IMR-90 (cell line): ENCODE measurements at regions not wholly inside any gene's neighbourhood (a gene's known extent, or its start where the extent isn't known, plus 50 kb on each side); places are given as distances from the start of the nearest gene placed in this dataset.
A peak's percentile ranks its signal among the peaks of the same experiment; 100 is the strongest.

Experiments used
- ATAC-seq: fragments of 200-7000 bp; cut with Tn5 transposase; 2 replicates; pipeline ENCODE4 v1.9.1; 2020; ENCODE audit warnings: low read depth, mild to moderate bottlenecking, moderate library complexity
- BruUV-seq: library from RNA; stranded (reverse); fragments of 400-500 nt; replicated peaks from 2 replicates; lab custom pipeline; 2021; lab: Mats Ljungman, UMichigan
- CTCF ChIA-PET: fragments of 300-600 bp; formaldehyde crosslinking; extraction: SDS; loops from one replicate; lab custom pipeline; 2021; ENCODE audit warnings: antibody characterized with exemption; lab: Yijun Ruan, JAX
- POLR2A ChIA-PET: fragments of 300-600 bp; sonication (Branson Sonifier 250); formaldehyde crosslinking; loops from one replicate; lab custom pipeline; 2022; ENCODE audit warnings: antibody characterized with exemption; ENCODE audit not compliant: unreplicated experiment; lab: Charles Lee
- DNase-seq: peaks from one replicate; pipeline ENCODE4 v3.0.0; 2013
- H2AFZ ChIP-seq: replicated peaks from 2 replicates; pipeline ENCODE3; 2013; ENCODE audit warnings: low read length, mild to moderate bottlenecking; ENCODE audit not compliant: poor library complexity
- H2AK5ac ChIP-seq: 2 replicates; pipeline ENCODE4 v1.6.1; 2013; ENCODE audit warnings: low read depth, low read length, inconsistent platforms
- H2AK9ac ChIP-seq: replicated peaks from 2 replicates; pipeline ENCODE3; 2013; ENCODE audit warnings: mild to moderate bottlenecking, low read depth, low read length, moderate library complexity; ENCODE audit not compliant: poor library complexity
- H2BK120ac ChIP-seq: 2 replicates; pipeline ENCODE4 v1.6.1; 2013; ENCODE audit warnings: low read depth, low read length, inconsistent platforms
- H2BK15ac ChIP-seq: 3 replicates; pipeline ENCODE4 v1.6.1; 2013; ENCODE audit warnings: low read depth, low read length, inconsistent platforms
- H2BK20ac ChIP-seq: 2 replicates; pipeline ENCODE4 v1.6.1; 2013; ENCODE audit warnings: low read depth, mild to moderate bottlenecking, inconsistent platforms, low read length, moderate library complexity
- H2BK5ac ChIP-seq: 2 replicates; pipeline ENCODE4 v1.6.1; 2013; ENCODE audit warnings: mild to moderate bottlenecking, low read depth, low read length, inconsistent platforms; ENCODE audit not compliant: poor library complexity, severe bottlenecking
- H3K14ac ChIP-seq: replicated peaks from 2 replicates; pipeline ENCODE4 v1.6.1; 2013; ENCODE audit warnings: low read depth, low read length, inconsistent platforms
- H3K18ac ChIP-seq: 2 replicates; pipeline ENCODE4 v1.6.1; 2013; ENCODE audit warnings: low read depth, low read length, control low read depth
- H3K23ac ChIP-seq: 2 replicates; pipeline ENCODE4 v1.6.1; 2013; ENCODE audit warnings: low read depth, low read length, inconsistent platforms
- H3K27ac ChIP-seq: 2 replicates; pipeline ENCODE4 v1.5.1; 2013; ENCODE audit warnings: mild to moderate bottlenecking, control low read depth, low read length; ENCODE audit not compliant: insufficient read depth
- H3K27me3 ChIP-seq: 2 replicates; pipeline ENCODE4 v1.6.1; 2013; ENCODE audit warnings: low read length; ENCODE audit not compliant: control insufficient read depth, insufficient read depth
- H3K36me3 ChIP-seq: 2 replicates; pipeline ENCODE4 v1.6.1; 2013; ENCODE audit warnings: low read length, mixed read lengths; ENCODE audit not compliant: control insufficient read depth, insufficient read depth
- H3K4ac ChIP-seq: 2 replicates; pipeline ENCODE4 v1.6.1; 2013; ENCODE audit warnings: low read depth, low read length, inconsistent platforms
- H3K4me1 ChIP-seq: 2 replicates; pipeline ENCODE4 v1.6.1; 2013; ENCODE audit warnings: low read length, mixed read lengths; ENCODE audit not compliant: control insufficient read depth, insufficient read depth
- H3K4me2 ChIP-seq: 2 replicates; pipeline ENCODE4 v1.6.1; 2013; ENCODE audit warnings: low read depth, mild to moderate bottlenecking, control low read depth, low read length, moderate library complexity
- H3K4me3 ChIP-seq: 2 replicates; pipeline ENCODE4 v1.5.1; 2013; ENCODE audit warnings: low read depth, mild to moderate bottlenecking, control low read depth, low read length, moderate library complexity; ENCODE audit not compliant: insufficient read depth
- H3K56ac ChIP-seq: 2 replicates; pipeline ENCODE4 v1.6.1; 2013; ENCODE audit warnings: low read length, inconsistent platforms; ENCODE audit not compliant: insufficient read depth; ENCODE audit errors: extremely low read depth
- H3K79me1 ChIP-seq, 2 experiments: 2 replicates each; pipeline ENCODE4 v1.6.1; 2013; ENCODE audit warnings: low read length in 2 of 2, inconsistent platforms in 1 of 2, low read depth in 1 of 2
- H3K9ac ChIP-seq: 2 replicates; pipeline ENCODE4 v1.6.1; 2013; ENCODE audit warnings: low read depth, low read length, control low read depth
- H3K9me1 ChIP-seq: 2 replicates; pipeline ENCODE4 v1.6.1; 2013; ENCODE audit warnings: low read length, inconsistent platforms; ENCODE audit not compliant: insufficient read depth
- H3K9me3 ChIP-seq: 2 replicates; pipeline ENCODE4 v1.6.1; 2013; ENCODE audit warnings: low read length; ENCODE audit not compliant: control insufficient read depth, insufficient read depth
- H4K20me1 ChIP-seq: 2 replicates; pipeline ENCODE4 v1.6.1; 2013; ENCODE audit warnings: low read length, inconsistent platforms; ENCODE audit not compliant: insufficient read depth
- H4K5ac ChIP-seq: 2 replicates; pipeline ENCODE4 v1.6.1; 2013; ENCODE audit warnings: mild to moderate bottlenecking, low read depth, low read length, control low read depth
- H4K8ac ChIP-seq, 2 experiments: 2 replicates each; pipeline ENCODE4 v1.6.1; 2013; ENCODE audit warnings: low read depth in 2 of 2, low read length in 2 of 2, control low read depth in 1 of 2, inconsistent platforms in 1 of 2
- H4K91ac ChIP-seq: 2 replicates; pipeline ENCODE4 v1.6.1; 2013; ENCODE audit warnings: low read depth, low read length, inconsistent platforms; ENCODE audit not compliant: insufficient read depth
- CEBPB ChIP-seq: IDR thresholded peaks from 2 replicates; pipeline ENCODE4 v1.6.1; 2012; ENCODE audit warnings: low read depth, low read length, improper control_type of control experiment
- CHD1 ChIP-seq: IDR thresholded peaks from 2 replicates; pipeline ENCODE4 v1.6.1; 2012; ENCODE audit warnings: low read depth, low read length, improper control_type of control experiment
- RAD21 ChIP-seq: IDR thresholded peaks from 2 replicates; pipeline ENCODE4 v1.6.1; 2012; ENCODE audit warnings: low read length, improper control_type of control experiment
- RCOR1 ChIP-seq: IDR thresholded peaks from 2 replicates; pipeline ENCODE4 v1.6.1; 2012; ENCODE audit warnings: mild to moderate bottlenecking, low read length, improper control_type of control experiment; ENCODE audit not compliant: insufficient replicate concordance
- RFX5 ChIP-seq: IDR thresholded peaks from 2 replicates; pipeline ENCODE4 v1.8.0; 2012; ENCODE audit warnings: low read depth, mild to moderate bottlenecking, low read length, moderate library complexity
- SMC3 ChIP-seq: fragments of 150-350 bp; IDR thresholded peaks from 2 replicates; pipeline ENCODE4 v1.6.1; 2016; ENCODE audit warnings: low read depth, mild to moderate bottlenecking, antibody characterized with exemption, low read length, moderate library complexity
- WGBS, 2 experiments: methylation state at CpG; one replicate each; pipeline versions ENCODE4 v1.1.5 to v1.1.7; 2013; ENCODE audit warnings: missing lambda C conversion rate in 2 of 2; ENCODE audit not compliant: insufficient read length in 1 of 2; ENCODE audit errors: extremely low coverage in 2 of 2; 5-methylcytosine and 5-hydroxymethylcytosine counted together
- dilution Hi-C: fragments of 300-500 bp; cut with HindIII; formaldehyde crosslinking; loops from one replicate; pipeline ENCODE4 v1.14.3; 2018; ENCODE audit warnings: low sequenced_read_pairs; ENCODE audit not compliant: unreplicated experiment
- in situ Hi-C: fragments of 300-500 bp; cut with MboI; formaldehyde crosslinking; loops from 3 replicates; pipeline ENCODE4 v1.14.3; 2019; ENCODE audit warnings: low sequenced_read_pairs, inconsistent platforms, mixed read lengths
- intact Hi-C: fragments of 100-400 bp; cut with micrococcal nuclease; formaldehyde crosslinking; loops from 2 replicates; pipeline ENCODE4 v1.10.0; 2022
- TF ChIP-seq, protein P1 (sequence below): conservative IDR thresholded peaks from 2 replicates; pipeline ENCODE4 v1.5.1; 2012; ENCODE audit warnings: mild to moderate bottlenecking, low read depth, low read length, improper control_type of control experiment
- TF ChIP-seq, protein P2 (sequence below): fragments of 150-350 bp; IDR thresholded peaks from 2 replicates; pipeline ENCODE4 v1.6.1; 2016; ENCODE audit warnings: low read depth, mild to moderate bottlenecking, low read length, moderate library complexity, borderline replicate concordance

DNA sequence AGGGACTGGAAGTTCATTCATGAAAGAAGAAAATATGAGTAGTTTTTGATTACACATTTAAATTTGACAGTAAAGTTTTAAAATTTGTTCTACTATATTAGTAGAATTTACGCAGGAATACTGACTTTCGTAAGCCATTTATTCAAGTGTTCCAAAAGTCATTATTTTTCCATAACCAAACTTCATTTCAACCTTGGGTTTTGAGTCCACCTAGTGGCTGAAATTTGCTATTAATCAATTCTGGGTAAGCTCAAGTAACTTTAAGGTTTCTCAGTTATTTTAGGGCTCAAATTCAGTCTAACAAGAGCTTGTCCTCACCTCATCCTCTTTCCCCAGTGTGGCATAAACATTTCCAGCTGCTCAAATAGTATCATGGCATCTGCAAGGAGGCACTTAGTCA lies 175.4 kb downstream of the SH3BGRL start:
- in situ Hi-C loops: loop anchor here (10.0 to 25.0 kb wide), 2 partner anchors 203 to 515 kb away; no protein-coding TSS in a partner anchor

More for the DNA sequence above, 175.4 kb downstream of the SH3BGRL start:
- no CpG with 5 or more reads among the region's 2 CpGs for whole genome bisulfite sequencing, 2 experiments
- Histone ChIP-seq H2BK5ac (no peak overlapping the region), H3K27me3 (no peaks in the 10 kb centered on the region), H2AK5ac (no peak overlapping the region), H2BK120ac (no peak overlapping the region), H4K8ac (no peak overlapping the region), H3K9ac (no peak overlapping the region), H4K20me1 (no peaks in the 10 kb centered on the region), H3K79me1 (no peaks in the 10 kb centered on the region), H3K4ac (no peak overlapping the region), H3K4me2 (no peak overlapping the region), H3K27ac (no peak overlapping the region), H3K56ac (no peak overlapping the region), H3K4me1 (no peaks in the 10 kb centered on the region), H3K9me1 (no peaks in the 10 kb centered on the region), H4K91ac (no peak overlapping the region), H4K5ac (no peak overlapping the region), H2AK9ac (no peak overlapping the region), H3K23ac (no peak overlapping the region), H3K14ac (no peak overlapping the region), H2AFZ (no peak overlapping the region), H3K18ac (no peak overlapping the region), H3K4me3 (no peak overlapping the region), H2BK20ac (no peak overlapping the region), H2BK15ac (no peak overlapping the region), H3K9me3 (no peaks in the 10 kb centered on the region), H3K36me3 (no peaks in the 10 kb centered on the region)
- BruUV-seq: no TSS peak
- TF ChIP-seq, protein P1, sequence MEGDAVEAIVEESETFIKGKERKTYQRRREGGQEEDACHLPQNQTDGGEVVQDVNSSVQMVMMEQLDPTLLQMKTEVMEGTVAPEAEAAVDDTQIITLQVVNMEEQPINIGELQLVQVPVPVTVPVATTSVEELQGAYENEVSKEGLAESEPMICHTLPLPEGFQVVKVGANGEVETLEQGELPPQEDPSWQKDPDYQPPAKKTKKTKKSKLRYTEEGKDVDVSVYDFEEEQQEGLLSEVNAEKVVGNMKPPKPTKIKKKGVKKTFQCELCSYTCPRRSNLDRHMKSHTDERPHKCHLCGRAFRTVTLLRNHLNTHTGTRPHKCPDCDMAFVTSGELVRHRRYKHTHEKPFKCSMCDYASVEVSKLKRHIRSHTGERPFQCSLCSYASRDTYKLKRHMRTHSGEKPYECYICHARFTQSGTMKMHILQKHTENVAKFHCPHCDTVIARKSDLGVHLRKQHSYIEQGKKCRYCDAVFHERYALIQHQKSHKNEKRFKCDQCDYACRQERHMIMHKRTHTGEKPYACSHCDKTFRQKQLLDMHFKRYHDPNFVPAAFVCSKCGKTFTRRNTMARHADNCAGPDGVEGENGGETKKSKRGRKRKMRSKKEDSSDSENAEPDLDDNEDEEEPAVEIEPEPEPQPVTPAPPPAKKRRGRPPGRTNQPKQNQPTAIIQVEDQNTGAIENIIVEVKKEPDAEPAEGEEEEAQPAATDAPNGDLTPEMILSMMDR: peak; percentile 62
- no peak for TF ChIP-seq CEBPB
- TF ChIP-seq SMC3: peak; percentile 45
- TF ChIP-seq RFX5: no peak
- TF ChIP-seq CHD1: no peak
- no peak for TF ChIP-seq RCOR1
- peak; percentile 61 for TF ChIP-seq RAD21
- TF ChIP-seq, protein P2, sequence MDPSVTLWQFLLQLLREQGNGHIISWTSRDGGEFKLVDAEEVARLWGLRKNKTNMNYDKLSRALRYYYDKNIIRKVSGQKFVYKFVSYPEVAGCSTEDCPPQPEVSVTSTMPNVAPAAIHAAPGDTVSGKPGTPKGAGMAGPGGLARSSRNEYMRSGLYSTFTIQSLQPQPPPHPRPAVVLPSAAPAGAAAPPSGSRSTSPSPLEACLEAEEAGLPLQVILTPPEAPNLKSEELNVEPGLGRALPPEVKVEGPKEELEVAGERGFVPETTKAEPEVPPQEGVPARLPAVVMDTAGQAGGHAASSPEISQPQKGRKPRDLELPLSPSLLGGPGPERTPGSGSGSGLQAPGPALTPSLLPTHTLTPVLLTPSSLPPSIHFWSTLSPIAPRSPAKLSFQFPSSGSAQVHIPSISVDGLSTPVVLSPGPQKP: no peak
- POLR2A ChIA-PET: no interaction called here
- ATAC-seq (no peak), DNase-seq (peak; percentile 27)
- CTCF ChIA-PET: interaction anchor here (0.6 to 1.5 kb wide), 5 partner anchors 13 to 560 kb away, joined by 5 to 12 read pairs (median 7); partner anchors contain the start of genes HMGN5 and SH3BGRL
- dilution Hi-C loops: no loop called here
- intact Hi-C loops: loop anchor here (1.0 to 10.0 kb wide), 2 partner anchors 203 to 503 kb away; no protein-coding TSS in a partner anchor
